ENCODE measurements at regions not wholly inside any gene's neighbourhood (a gene's known extent, or its start where the extent isn't known, plus 50 kb on each side); places are given as distances from the start of the nearest gene placed in this dataset.

DNA sequence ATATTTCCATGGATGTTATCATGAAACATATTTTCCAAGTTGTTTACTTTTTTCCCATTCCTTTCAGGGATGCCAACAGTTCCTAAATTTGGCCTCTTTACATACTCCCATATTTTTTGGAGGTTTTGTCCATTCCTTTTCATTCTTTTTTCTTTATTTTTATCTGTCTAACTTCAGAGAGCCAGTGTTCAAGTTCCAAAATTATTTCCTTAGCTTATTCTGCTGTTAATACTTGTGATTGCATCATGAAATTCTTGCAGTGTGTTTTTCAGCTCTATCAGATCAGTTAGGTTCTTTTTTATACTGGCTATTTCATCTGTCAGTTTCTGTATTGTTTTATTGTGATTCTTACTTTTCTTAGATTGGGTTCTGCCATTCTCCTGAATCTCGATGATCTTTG, 89.9 kb upstream of the TCF21 start:
- H3K4me1 Mint-ChIP-seq (ENCODE audit: unreplicated experiment) = no peaks in the 10 kb centered on the region
- no peak for TF ChIP-seq CTCF (conservative IDR thresholded peaks at IDR 0.05)
- H3K27me3 Mint-ChIP-seq = peaks cover 5% of the 10 kb centered on the region
- no peaks in the 10 kb centered on the region for H3K36me3 Mint-ChIP-seq
- H3K4me3 Mint-ChIP-seq = no peak overlapping the region
- DNase-seq (ENCODE audit: extremely low spot score, unreplicated experiment) = no peak
- no peaks in the 10 kb centered on the region for H3K9me3 Mint-ChIP-seq
- no peak overlapping the region for H3K27ac Mint-ChIP-seq

- Mint-ChIP-seq H3K4me1 (ENCODE audit: unreplicated experiment) (no peaks in the 10 kb centered on the region), H3K36me3 (no peaks in the 10 kb centered on the region), H3K4me3 (no peak overlapping the region), H3K9me3 (no peaks in the 10 kb centered on the region), H3K27me3 (peaks cover 2% of the 10 kb centered on the region), H3K27ac (no peak overlapping the region)
- TF ChIP-seq CTCF (conservative IDR thresholded peaks at IDR 0.05) = no peak
- no peak for DNase-seq (ENCODE audit: extremely low spot score, unreplicated experiment)
Measured at GRCh38 chr6:133802861-133803260, 86.1 kb upstream of the TCF21 start.

GRCh38 chr6:133804265-133804664, 84.6 kb upstream of the TCF21 start:
- H3K9me3 Mint-ChIP-seq = no peaks in the 10 kb centered on the region
- no peaks in the 10 kb centered on the region for H3K36me3 Mint-ChIP-seq
- TF ChIP-seq CTCF (conservative IDR thresholded peaks at IDR 0.05) = no peak
- H3K4me1 Mint-ChIP-seq (ENCODE audit: unreplicated experiment) = no peaks in the 10 kb centered on the region
- H3K27me3 Mint-ChIP-seq = peaks cover 2% of the 10 kb centered on the region
- H3K4me3 Mint-ChIP-seq = no peak overlapping the region
- H3K27ac Mint-ChIP-seq = no peak overlapping the region
- DNase-seq (ENCODE audit: extremely low spot score, unreplicated experiment) = no peak

DNA sequence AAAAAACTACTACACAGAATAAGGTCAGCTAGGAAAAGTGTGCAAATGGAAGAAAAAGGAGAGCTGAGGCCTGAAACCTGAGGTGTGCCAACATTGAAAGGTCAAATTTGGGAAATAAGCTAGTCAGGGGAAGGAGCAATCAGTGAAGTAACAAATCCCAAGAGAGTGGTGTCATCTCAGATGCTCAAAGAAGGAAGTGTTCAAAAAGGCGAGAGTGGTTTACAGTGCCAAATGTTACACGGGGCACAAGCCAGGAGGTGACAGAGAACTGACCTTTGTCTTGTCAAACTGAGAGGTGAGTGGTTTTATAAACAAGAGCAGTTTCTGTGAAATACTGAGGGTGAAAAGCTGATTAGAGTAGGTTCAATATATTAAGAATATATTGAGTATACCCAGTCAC, 83.0 kb upstream of the TCF21 start:
- no peak for DNase-seq (ENCODE audit: extremely low spot score, unreplicated experiment)
- H3K9me3 Mint-ChIP-seq = no peaks in the 10 kb centered on the region
- no peaks in the 10 kb centered on the region for H3K36me3 Mint-ChIP-seq
- H3K27ac Mint-ChIP-seq = no peak overlapping the region
- peaks cover 2% of the 10 kb centered on the region for H3K27me3 Mint-ChIP-seq
- no peaks in the 10 kb centered on the region for H3K4me1 Mint-ChIP-seq (ENCODE audit: unreplicated experiment)
- H3K4me3 Mint-ChIP-seq = no peak overlapping the region
- no peak for TF ChIP-seq CTCF (conservative IDR thresholded peaks at IDR 0.05)

- no peak for DNase-seq (ENCODE audit: extremely low spot score, unreplicated experiment)
- H3K4me3 Mint-ChIP-seq = no peak overlapping the region
- no peaks in the 10 kb centered on the region for H3K36me3 Mint-ChIP-seq
- H3K27ac Mint-ChIP-seq = no peak overlapping the region
- peaks cover 2% of the 10 kb centered on the region for H3K27me3 Mint-ChIP-seq
- TF ChIP-seq CTCF (conservative IDR thresholded peaks at IDR 0.05) = no peak
- H3K4me1 Mint-ChIP-seq (ENCODE audit: unreplicated experiment) = no peaks in the 10 kb centered on the region
- no peaks in the 10 kb centered on the region for H3K9me3 Mint-ChIP-seq
Measured at GRCh38 chr6:133806382-133807140, 82.4 kb upstream of the TCF21 start.
